GM12891 (cell line): ENCODE measurements at regions not wholly inside any gene's neighbourhood (a gene's known extent, or its start where the extent isn't known, plus 50 kb on each side); places are given as distances from the start of the nearest gene placed in this dataset.

Experiments used
- POLR2A ChIP-seq: IDR thresholded peaks from 2 replicates; pipeline ENCODE4 v1.6.1; 2011; ENCODE audit warnings: low read depth, low read length, control low read depth
- SPI1 ChIP-seq: IDR thresholded peaks from 2 replicates; pipeline ENCODE4 v1.6.1; 2011; ENCODE audit warnings: low read depth, low read length, control low read depth
- TAF1 ChIP-seq: IDR thresholded peaks from 2 replicates; pipeline ENCODE4 v1.6.1; 2011; ENCODE audit warnings: low read depth, low read length, control low read depth

DNA sequence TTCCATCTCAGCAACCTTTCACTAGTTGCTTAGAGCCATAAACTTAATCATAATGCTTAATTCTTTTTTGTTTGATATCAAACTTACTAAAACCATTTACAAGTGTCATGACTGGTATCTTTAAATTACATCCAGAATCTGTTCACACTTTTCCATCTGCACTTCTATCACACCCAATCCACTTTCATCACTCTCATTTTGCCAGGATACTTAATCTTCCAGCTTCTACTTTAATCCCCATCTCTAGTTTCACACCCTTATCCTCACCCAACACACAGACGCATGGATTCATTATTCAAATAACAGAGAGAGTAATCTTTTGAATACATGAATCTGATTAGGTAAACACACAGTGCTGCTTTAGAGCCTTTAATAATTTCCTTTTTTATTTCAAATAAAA lies 828.4 kb downstream of the HACE1 start:
- no peak for TF ChIP-seq POLR2A
- no peak for TF ChIP-seq TAF1
- no peak for TF ChIP-seq SPI1
